Mammary epithelial cell (primary cell): ENCODE measurements at regions not wholly inside any gene's neighbourhood (a gene's known extent, or its start where the extent isn't known, plus 50 kb on each side); places are given as distances from the start of the nearest gene placed in this dataset.

Experiments
- CTCF ChIP-seq, 2 donors: IDR thresholded peaks in 1 of 2; conservative IDR thresholded peaks in 1 of 2; 2 replicates each; pipeline ENCODE4 v1.5.1; 2011 to 2012; ENCODE audit warnings: inconsistent platforms in 2 of 2, low read length in 2 of 2, mild to moderate bottlenecking in 2 of 2, control low read depth in 1 of 2, low read depth in 1 of 2; ENCODE audit not compliant: insufficient read depth in 1 of 2; ENCODE audit errors: extremely low read depth in 1 of 2
- EZH2 ChIP-seq: IDR thresholded peaks from 2 replicates; pipeline ENCODE4 v1.6.1; 2012; ENCODE audit warnings: low read length, inconsistent platforms, borderline replicate concordance

DNA sequence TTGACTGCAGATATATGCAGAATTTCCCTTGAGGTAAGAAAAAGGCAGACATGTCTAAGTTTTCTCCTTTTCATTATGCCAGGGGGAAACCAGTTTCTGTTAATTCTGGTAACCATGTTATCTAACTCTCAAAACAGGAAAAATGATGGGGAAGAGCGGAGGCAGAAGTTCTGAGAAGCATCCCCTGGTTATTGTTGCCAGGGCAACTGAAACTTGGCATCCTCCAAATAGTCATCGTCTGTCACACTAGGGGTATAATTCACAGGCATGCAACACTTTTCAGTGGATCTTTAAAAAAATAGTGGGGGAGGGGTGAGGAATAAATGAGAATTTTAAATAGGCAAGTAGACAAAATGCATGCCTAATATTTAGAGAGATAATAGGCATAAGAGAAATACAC is 715.3 kb upstream of the CXADR start:
- TF ChIP-seq CTCF (conservative IDR thresholded peaks at IDR 0.05 in 1 of 2, IDR thresholded peaks at IDR 0.05 in 1 of 2; ENCODE audit: extremely low read depth in 1 of 2, insufficient read depth in 1 of 2, low read depth in 1 of 2, low read length in 2 of 2) (no peak), EZH2 (no peak)
